ENCODE measurements at regions not wholly inside any gene's neighbourhood (a gene's known extent, or its start where the extent isn't known, plus 50 kb on each side); places are given as distances from the start of the nearest gene placed in this dataset.

GRCh38 chr12:124393414-124393790 lies 98.5 kb downstream of the RFLNA start:
- TF ChIP-seq CTCF (IDR thresholded peaks at IDR 0.05) (no peak), POLR2A (IDR thresholded peaks at IDR 0.05) (no peak)
